ENCODE measurements at regions not wholly inside any gene's neighbourhood (a gene's known extent, or its start where the extent isn't known, plus 50 kb on each side); places are given as distances from the start of the nearest gene placed in this dataset.

DNA sequence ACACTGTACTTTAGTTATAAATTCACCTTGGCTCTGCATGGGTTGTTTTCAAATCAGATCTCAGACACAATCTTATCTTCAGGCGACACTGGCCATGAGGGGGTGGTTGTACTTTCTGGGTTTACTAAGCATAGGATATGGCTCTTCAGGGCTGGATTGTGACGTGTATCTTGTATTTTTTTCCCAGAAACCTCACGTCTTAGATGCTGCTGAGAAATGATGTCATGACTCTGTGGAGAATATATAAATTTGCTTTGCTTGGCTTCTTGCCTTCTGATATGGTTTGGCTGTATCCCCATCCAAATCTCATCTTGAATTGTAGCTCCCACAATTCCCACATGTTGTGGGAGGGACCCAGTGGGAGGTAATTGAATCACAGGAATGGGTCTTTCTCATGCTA lies 82.8 kb upstream of the VSTM5 start:
- CTCF ChIA-PET = interaction anchor here (1.3 kb wide), 1 partner anchor 12 kb away, joined by 10 read pairs; no protein-coding TSS in a partner anchor
- Mint-ChIP-seq H3K9me3 (ENCODE audit: unreplicated experiment) (peaks cover 6% of the 10 kb centered on the region), H3K36me3 (ENCODE audit: insufficient read depth, unreplicated experiment) (no peaks in the 10 kb centered on the region), H3K4me1 (ENCODE audit: insufficient read depth, unreplicated experiment) (no peaks in the 10 kb centered on the region), H3K27ac (ENCODE audit: low read depth, unreplicated experiment) (no peak overlapping the region), H3K4me3 (ENCODE audit: unreplicated experiment) (no peak overlapping the region), H3K27me3 (ENCODE audit: insufficient read depth, unreplicated experiment) (peaks cover 14% of the 10 kb centered on the region)
- no peak for DNase-seq (ENCODE audit: unreplicated experiment)
- POLR2A ChIA-PET = no interaction called here
- TF ChIP-seq, protein P1, sequence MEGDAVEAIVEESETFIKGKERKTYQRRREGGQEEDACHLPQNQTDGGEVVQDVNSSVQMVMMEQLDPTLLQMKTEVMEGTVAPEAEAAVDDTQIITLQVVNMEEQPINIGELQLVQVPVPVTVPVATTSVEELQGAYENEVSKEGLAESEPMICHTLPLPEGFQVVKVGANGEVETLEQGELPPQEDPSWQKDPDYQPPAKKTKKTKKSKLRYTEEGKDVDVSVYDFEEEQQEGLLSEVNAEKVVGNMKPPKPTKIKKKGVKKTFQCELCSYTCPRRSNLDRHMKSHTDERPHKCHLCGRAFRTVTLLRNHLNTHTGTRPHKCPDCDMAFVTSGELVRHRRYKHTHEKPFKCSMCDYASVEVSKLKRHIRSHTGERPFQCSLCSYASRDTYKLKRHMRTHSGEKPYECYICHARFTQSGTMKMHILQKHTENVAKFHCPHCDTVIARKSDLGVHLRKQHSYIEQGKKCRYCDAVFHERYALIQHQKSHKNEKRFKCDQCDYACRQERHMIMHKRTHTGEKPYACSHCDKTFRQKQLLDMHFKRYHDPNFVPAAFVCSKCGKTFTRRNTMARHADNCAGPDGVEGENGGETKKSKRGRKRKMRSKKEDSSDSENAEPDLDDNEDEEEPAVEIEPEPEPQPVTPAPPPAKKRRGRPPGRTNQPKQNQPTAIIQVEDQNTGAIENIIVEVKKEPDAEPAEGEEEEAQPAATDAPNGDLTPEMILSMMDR (IDR thresholded peaks at IDR 0.05; ENCODE audit: unreplicated experiment) = no peak
- intact Hi-C loops (cut with micrococcal nuclease) = no loop called here
- no TSS peak for BruUV-seq (replicated peaks)

- H3K9me3 Mint-ChIP-seq (ENCODE audit: unreplicated experiment) = peaks cover 6% of the 10 kb centered on the region
- no peak overlapping the region for H3K27ac Mint-ChIP-seq (ENCODE audit: low read depth, unreplicated experiment)
- ChIA-PET CTCF (interaction anchor here (0.9 to 2.3 kb wide), 2 partner anchors 14 to 236 kb away, joined by 4 to 12 read pairs; no protein-coding TSS in a partner anchor), POLR2A (no interaction called here)
- peaks cover 14% of the 10 kb centered on the region for H3K27me3 Mint-ChIP-seq (ENCODE audit: insufficient read depth, unreplicated experiment)
- intact Hi-C loops (cut with micrococcal nuclease) = no loop called here
- BruUV-seq (replicated peaks) = no TSS peak
- DNase-seq (ENCODE audit: unreplicated experiment) = no peak
- TF ChIP-seq, protein P1 (IDR thresholded peaks at IDR 0.05; ENCODE audit: unreplicated experiment) = no peak
- no peaks in the 10 kb centered on the region for H3K36me3 Mint-ChIP-seq (ENCODE audit: insufficient read depth, unreplicated experiment)
- H3K4me1 Mint-ChIP-seq (ENCODE audit: insufficient read depth, unreplicated experiment) = peaks cover 18% of the 10 kb centered on the region
- no peak overlapping the region for H3K4me3 Mint-ChIP-seq (ENCODE audit: unreplicated experiment)
Observed at GRCh38 chr11:93935826-93936225, 85.3 kb upstream of the HEPHL1 start.

DNA sequence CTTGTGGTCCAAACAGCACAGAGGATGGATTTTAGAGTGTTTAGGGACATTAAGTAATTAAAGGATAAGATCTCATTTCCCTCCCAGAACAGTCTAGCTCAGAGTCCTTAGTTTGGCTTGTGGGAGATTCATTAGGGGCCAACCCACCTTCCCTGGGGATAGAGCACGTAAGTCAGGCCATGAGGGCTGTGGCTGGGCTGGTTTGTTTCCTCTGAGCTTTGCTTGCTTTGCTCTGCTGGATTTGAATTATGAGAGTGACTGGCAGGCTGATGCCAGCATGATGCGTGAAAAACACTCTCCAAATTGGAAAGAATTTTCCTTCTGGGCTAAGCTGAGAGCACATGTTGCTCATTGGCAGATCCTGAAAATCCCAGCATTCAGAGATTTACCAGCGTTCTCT lies 84.7 kb upstream of the HEPHL1 start:
- intact Hi-C loops (cut with micrococcal nuclease) = no loop called here
- peaks cover 6% of the 10 kb centered on the region for H3K9me3 Mint-ChIP-seq (ENCODE audit: unreplicated experiment)
- DNase-seq (ENCODE audit: unreplicated experiment) = no peak
- no TSS peak for BruUV-seq (replicated peaks)
- H3K27ac Mint-ChIP-seq (ENCODE audit: low read depth, unreplicated experiment) = no peak overlapping the region
- peaks cover 14% of the 10 kb centered on the region for H3K27me3 Mint-ChIP-seq (ENCODE audit: insufficient read depth, unreplicated experiment)
- H3K4me1 Mint-ChIP-seq (ENCODE audit: insufficient read depth, unreplicated experiment) = peaks cover 23% of the 10 kb centered on the region
- ChIA-PET POLR2A (no interaction called here), CTCF (interaction anchor here (0.9 to 2.3 kb wide), 3 partner anchors 15 to 235 kb away, joined by 3 to 12 read pairs (median 4); no protein-coding TSS in a partner anchor)
- H3K36me3 Mint-ChIP-seq (ENCODE audit: insufficient read depth, unreplicated experiment) = no peaks in the 10 kb centered on the region
- no peak overlapping the region for H3K4me3 Mint-ChIP-seq (ENCODE audit: unreplicated experiment)
- TF ChIP-seq, protein P1 (IDR thresholded peaks at IDR 0.05; ENCODE audit: unreplicated experiment) = no peak

- ChIA-PET CTCF (interaction anchor here (0.8 to 2.1 kb wide), 2 partner anchors 17 to 44 kb away, joined by 4 to 6 read pairs; no protein-coding TSS in a partner anchor), POLR2A (no interaction called here)
- peak overlapping the region; percentile 18 for H3K27ac Mint-ChIP-seq (ENCODE audit: low read depth, unreplicated experiment)
- intact Hi-C loops (cut with micrococcal nuclease) = no loop called here
- H3K4me1 Mint-ChIP-seq (ENCODE audit: insufficient read depth, unreplicated experiment) = peaks cover 37% of the 10 kb centered on the region
- peaks cover 1% of the 10 kb centered on the region for H3K9me3 Mint-ChIP-seq (ENCODE audit: unreplicated experiment)
- BruUV-seq (replicated peaks) = no TSS peak
- H3K36me3 Mint-ChIP-seq (ENCODE audit: insufficient read depth, unreplicated experiment) = no peaks in the 10 kb centered on the region
- H3K4me3 Mint-ChIP-seq (ENCODE audit: unreplicated experiment) = no peak overlapping the region
- peaks cover 5% of the 10 kb centered on the region for H3K27me3 Mint-ChIP-seq (ENCODE audit: insufficient read depth, unreplicated experiment)
- DNase-seq (ENCODE audit: unreplicated experiment) = peak; percentile 89
- TF ChIP-seq, protein P1 (IDR thresholded peaks at IDR 0.05; ENCODE audit: unreplicated experiment) = no peak
Observed at GRCh38 chr11:93939084-93939760, 81.9 kb upstream of the HEPHL1 start.

Data from MCF 10A (cell line).